Neuronal stem cell (in vitro differentiated cells): ENCODE measurements at regions not wholly inside any gene's neighbourhood (a gene's known extent, or its start where the extent isn't known, plus 50 kb on each side); places are given as distances from the start of the nearest gene placed in this dataset.
"Not testable (repeated sequence)": the region's sequence is repeated elsewhere in the genome, so short reads cannot be mapped to it uniquely, and the experiment has no call there.

ENCODE experiments used
- DNase-seq: peaks from one replicate; pipeline ENCODE4 v3.0.0-alpha.2; 2013; ENCODE audit warnings: low spot score
- H2AFZ ChIP-seq: one replicate; pipeline ENCODE4 v1.6.1; 2013; ENCODE audit warnings: mild to moderate bottlenecking, low read length, inconsistent platforms
- H2AK5ac ChIP-seq: 2 replicates; pipeline ENCODE4 v1.6.1; 2013; ENCODE audit warnings: low read depth, mild to moderate bottlenecking, inconsistent platforms, low read length, moderate library complexity, mixed read lengths
- H2BK120ac ChIP-seq: 2 replicates; pipeline ENCODE4 v1.6.1; 2013; ENCODE audit warnings: low read depth, mild to moderate bottlenecking, inconsistent platforms, low read length, moderate library complexity, mixed read lengths
- H2BK12ac ChIP-seq: one replicate; pipeline ENCODE4 v1.6.1; 2013; ENCODE audit warnings: low read length, inconsistent platforms
- H2BK15ac ChIP-seq: 2 replicates; pipeline ENCODE4 v1.6.1; 2013; ENCODE audit warnings: mild to moderate bottlenecking, low read length, inconsistent platforms, mixed read lengths
- H2BK5ac ChIP-seq: one replicate; pipeline ENCODE4 v1.6.1; 2013; ENCODE audit warnings: inconsistent platforms, mild to moderate bottlenecking, low read length, moderate library complexity
- H3K14ac ChIP-seq: one replicate; pipeline ENCODE4 v1.6.1; 2013; ENCODE audit warnings: low read length, inconsistent platforms
- H3K18ac ChIP-seq: 2 replicates; pipeline ENCODE4 v1.6.1; 2013; ENCODE audit warnings: low read length, inconsistent platforms
- H3K23ac ChIP-seq: 2 replicates; pipeline ENCODE4 v1.6.1; 2013; ENCODE audit warnings: low read depth, mild to moderate bottlenecking, mixed read lengths, low read length, inconsistent platforms; ENCODE audit not compliant: poor library complexity
- H3K27ac ChIP-seq: replicated peaks from 3 replicates; pipeline ENCODE4 v1.5.1; 2013; ENCODE audit warnings: low read length, inconsistent platforms
- H3K27me3 ChIP-seq, 3 experiments: 2 replicates each; pipeline ENCODE4 v1.6.1; 2013; ENCODE audit warnings: low read length in 3 of 3, mild to moderate bottlenecking in 2 of 3, inconsistent platforms in 1 of 3, low read depth in 1 of 3, mixed read lengths in 1 of 3, moderate library complexity in 1 of 3; ENCODE audit not compliant: control insufficient read depth in 3 of 3, insufficient read depth in 3 of 3
- H3K36me3 ChIP-seq, 2 donors: replicated peaks in 1 of 2; 2 replicates each; pipeline ENCODE4 v1.6.1; 2013; ENCODE audit warnings: low read length in 2 of 2; ENCODE audit not compliant: control insufficient read depth in 2 of 2, insufficient read depth in 2 of 2
- H3K4ac ChIP-seq: 2 replicates; pipeline ENCODE4 v1.6.1; 2013; ENCODE audit warnings: inconsistent platforms, mild to moderate bottlenecking, low read length, moderate library complexity
- H3K4me1 ChIP-seq, 2 donors: 1 replicate in 1 of 2; 2 replicates in 1 of 2; pipeline ENCODE4 v1.6.1; 2013; ENCODE audit warnings: low read length in 2 of 2, low read depth in 1 of 2; ENCODE audit not compliant: control insufficient read depth in 2 of 2, insufficient read depth in 1 of 2
- H3K4me2 ChIP-seq: one replicate; pipeline ENCODE4 v1.6.1; 2013; ENCODE audit warnings: mild to moderate bottlenecking, low read length, inconsistent platforms; ENCODE audit not compliant: insufficient read depth, poor library complexity, severe bottlenecking
- H3K4me3 ChIP-seq, 2 donors: 2 replicates each; pipeline ENCODE4 v1.5.1; 2013; ENCODE audit warnings: low read length in 2 of 2, mild to moderate bottlenecking in 2 of 2, inconsistent platforms in 1 of 2, moderate library complexity in 1 of 2
- H3K79me1 ChIP-seq: one replicate; pipeline ENCODE4 v1.6.1; 2013; ENCODE audit warnings: low read depth, mild to moderate bottlenecking, inconsistent platforms, low read length, moderate library complexity
- H3K9ac ChIP-seq: one replicate; pipeline ENCODE4 v1.6.1; 2013; ENCODE audit warnings: mild to moderate bottlenecking, low read depth, low read length, inconsistent platforms; ENCODE audit not compliant: poor library complexity
- H3K9me3 ChIP-seq, 2 donors: replicated peaks in 1 of 2; 2 replicates each; pipeline versions ENCODE3 to v1.6.1; 2013; ENCODE audit warnings: low read length in 2 of 2, mild to moderate bottlenecking in 2 of 2, inconsistent platforms in 1 of 2, low read depth in 1 of 2, mixed read lengths in 1 of 2, moderate library complexity in 1 of 2; ENCODE audit not compliant: control insufficient read depth in 2 of 2, insufficient read depth in 1 of 2
- H4K8ac ChIP-seq: one replicate; pipeline ENCODE4 v1.6.1; 2013; ENCODE audit warnings: low read depth, mild to moderate bottlenecking, inconsistent platforms, low read length, moderate library complexity
- H4K91ac ChIP-seq: one replicate; pipeline ENCODE4 v1.6.1; 2013; ENCODE audit warnings: low read length, low read depth, mild to moderate bottlenecking, inconsistent platforms; ENCODE audit not compliant: poor library complexity
- WGBS, 2 donors: extraction: QIAGEN DNeasy Blood & Tissue Kit; methylation state at CpG; one replicate each; pipeline ENCODE4 v1.1.7; 2013; ENCODE audit warnings: missing lambda C conversion rate in 2 of 2, mixed read lengths in 1 of 2; ENCODE audit not compliant: insufficient read length in 2 of 2, insufficient replicate concordance in 1 of 2; ENCODE audit errors: extremely low coverage in 2 of 2; 5-methylcytosine and 5-hydroxymethylcytosine counted together

DNA sequence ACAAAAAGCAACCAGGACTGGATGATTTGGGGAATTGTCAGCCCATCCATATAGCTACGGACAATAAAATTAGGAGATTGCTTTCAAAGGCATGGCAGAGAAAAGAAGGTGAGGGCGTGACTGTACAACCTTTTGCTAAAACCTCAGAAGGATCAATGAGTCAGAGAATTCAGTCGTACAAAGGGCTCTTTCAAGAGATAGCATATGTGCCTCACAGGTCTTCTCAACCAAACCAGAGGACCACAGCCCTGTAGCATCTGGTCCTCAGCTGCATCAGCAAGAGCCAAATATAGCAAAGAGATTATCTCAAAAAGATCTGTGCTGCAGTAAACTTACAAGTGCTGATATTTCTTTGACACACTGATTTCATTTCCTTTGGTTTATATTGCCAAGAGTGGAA, 149.9 kb upstream of the RAB6C start:
- Histone ChIP-seq H2BK5ac (no peak overlapping the region), H3K23ac (no peak overlapping the region), H3K18ac (no peak overlapping the region), H2BK12ac (no peak overlapping the region), H3K4ac (no peak overlapping the region), H3K4me1 (peaks cover 0 to 7% of the 10 kb centered on the region in 2 donors), H2BK15ac (no peak overlapping the region), H3K14ac (no peak overlapping the region), H4K8ac (no peak overlapping the region), H3K36me3 (no peaks in the 10 kb centered on the region), H2AK5ac (no peak overlapping the region), H2AFZ (no peak overlapping the region), H3K9ac (no peak overlapping the region), H2BK120ac (no peak overlapping the region), H3K9me3 (no peaks in the 10 kb centered on the region), H3K4me3 (no peak overlapping the region), H3K4me2 (no peak overlapping the region), H3K27me3 (peaks cover 0 to 2% (median 0%) of the 10 kb centered on the region in 3 experiments), H3K79me1 (no peaks in the 10 kb centered on the region), H4K91ac (no peak overlapping the region), H3K27ac (no peak overlapping the region)
- no CpG with 5 or more reads among the region's 3 CpGs for WGBS, 2 donors
- DNase-seq = no peak

DNA sequence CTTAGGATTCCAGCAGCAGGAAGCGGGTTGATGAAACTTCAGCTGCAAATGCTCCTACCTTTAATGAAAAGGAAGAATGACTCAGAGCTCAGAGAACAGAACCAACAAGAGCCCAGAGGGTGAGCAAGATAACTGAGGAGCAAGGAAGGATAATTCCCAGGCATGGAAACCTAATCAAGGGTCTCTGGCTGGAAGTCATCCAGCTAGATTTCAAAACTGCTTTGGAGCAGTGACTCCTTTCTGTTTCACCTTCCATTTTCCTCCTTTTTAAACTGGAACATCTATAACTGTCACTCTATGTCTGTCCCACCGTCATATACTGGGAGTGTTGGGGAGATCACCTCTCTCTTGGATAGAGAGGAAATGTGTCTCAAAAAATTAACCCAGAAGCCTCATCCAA, 148.4 kb upstream of the RAB6C start:
- Histone ChIP-seq H3K4me1 (peaks cover 0 to 7% of the 10 kb centered on the region in 2 donors), H2BK15ac (no peak overlapping the region), H3K18ac (no peak overlapping the region), H3K4ac (no peak overlapping the region), H2BK12ac (no peak overlapping the region), H3K9ac (no peak overlapping the region), H3K9me3 (no peaks in the 10 kb centered on the region), H3K4me3 (no peak overlapping the region), H2BK120ac (no peak overlapping the region), H3K36me3 (no peaks in the 10 kb centered on the region), H3K27ac (no peak overlapping the region), H2AFZ (no peak overlapping the region), H3K79me1 (no peaks in the 10 kb centered on the region), H4K8ac (no peak overlapping the region), H2BK5ac (no peak overlapping the region), H4K91ac (no peak overlapping the region), H2AK5ac (no peak overlapping the region), H3K27me3 (no peaks in the 10 kb centered on the region), H3K14ac (no peak overlapping the region), H3K23ac (no peak overlapping the region), H3K4me2 (no peak overlapping the region)
- WGBS, 2 donors = no CpG with 5 or more reads among the region's 2 CpGs
- DNase-seq = no peak

DNA sequence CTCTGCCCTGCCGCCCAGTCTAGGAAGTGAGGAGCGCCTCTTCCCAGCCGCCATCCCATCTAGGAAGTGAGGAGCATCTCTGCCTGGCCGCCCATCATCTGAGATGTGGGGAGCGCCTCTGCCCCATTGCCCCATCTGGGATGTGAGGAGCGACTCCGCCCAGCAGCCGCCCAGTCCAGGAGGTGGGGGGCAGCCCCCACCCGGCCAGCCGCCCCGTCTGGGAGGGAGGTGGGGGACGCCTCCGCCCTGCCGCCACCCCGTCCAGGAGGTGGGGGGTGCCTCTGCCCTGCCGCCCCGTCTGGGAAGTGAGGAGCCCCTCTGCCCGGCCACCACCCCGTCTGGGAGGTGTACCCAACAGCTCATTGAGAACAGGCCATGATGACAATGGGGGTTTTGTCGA, 146.0 kb upstream of the RAB6C start:
- not testable (repeated sequence) for H2BK12ac ChIP-seq, H3K4me3 ChIP-seq, H3K27me3 ChIP-seq, H4K91ac ChIP-seq, H3K9ac ChIP-seq, DNase-seq, H2AK5ac ChIP-seq, H3K27ac ChIP-seq, H3K18ac ChIP-seq, H3K9me3 ChIP-seq, H2AFZ ChIP-seq, H2BK120ac ChIP-seq, H3K4ac ChIP-seq, H3K4me1 ChIP-seq, H3K36me3 ChIP-seq, H4K8ac ChIP-seq, H2BK5ac ChIP-seq, H3K4me2 ChIP-seq, H3K79me1 ChIP-seq, H3K14ac ChIP-seq, H2BK15ac ChIP-seq, H3K23ac ChIP-seq
- WGBS, 2 donors = no CpG with 5 or more reads among the region's 20 CpGs

DNA sequence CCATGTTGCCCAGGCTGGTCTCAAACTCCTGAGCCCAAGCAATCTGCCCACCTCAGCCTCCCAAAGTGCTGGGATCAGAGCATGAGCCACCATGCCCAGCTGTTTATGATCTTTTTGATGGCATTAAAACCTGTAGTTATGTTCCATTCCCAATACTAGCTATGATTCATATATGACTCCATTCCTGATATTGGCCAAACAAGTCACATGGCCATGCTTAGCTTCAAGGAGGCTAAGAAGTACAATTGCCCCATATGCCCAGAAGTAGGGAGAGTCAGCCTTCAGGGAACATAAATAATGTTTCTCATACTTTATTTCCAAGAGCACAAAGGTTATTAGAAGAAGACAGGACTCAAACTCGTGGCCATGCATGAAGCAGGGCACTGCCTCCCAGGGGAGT, 132.4 kb upstream of the RAB6C start:
- WGBS, 2 donors = no CpG with 5 or more reads among the region's 1 CpG
- H2BK120ac ChIP-seq = no peak overlapping the region
- H3K18ac ChIP-seq = no peak overlapping the region
- H2AFZ ChIP-seq = no peak overlapping the region
- H2BK5ac ChIP-seq = no peak overlapping the region
- H3K23ac ChIP-seq = no peak overlapping the region
- H3K14ac ChIP-seq = no peak overlapping the region
- H3K4me1 ChIP-seq = no peaks in the 10 kb centered on the region
- H3K36me3 ChIP-seq = no peaks in the 10 kb centered on the region
- no peak for DNase-seq
- H3K4ac ChIP-seq = no peak overlapping the region
- H3K27ac ChIP-seq = no peak overlapping the region
- no peaks in the 10 kb centered on the region for H3K79me1 ChIP-seq
- no peak overlapping the region for H4K91ac ChIP-seq
- H2BK15ac ChIP-seq = no peak overlapping the region
- H3K4me2 ChIP-seq = no peak overlapping the region
- no peaks in the 10 kb centered on the region for H3K9me3 ChIP-seq
- H3K9ac ChIP-seq = no peak overlapping the region
- no peak overlapping the region for H3K4me3 ChIP-seq
- H2AK5ac ChIP-seq = no peak overlapping the region
- no peak overlapping the region for H2BK12ac ChIP-seq
- no peaks in the 10 kb centered on the region for H3K27me3 ChIP-seq
- no peak overlapping the region for H4K8ac ChIP-seq
